Globus pallidus (tissue), 1 donor: ENCODE measurements at regions not wholly inside any gene's neighbourhood (a gene's known extent, or its start where the extent isn't known, plus 50 kb on each side); places are given as distances from the start of the nearest gene placed in this dataset.

ENCODE experiments used
- DNase-seq: peaks from one replicate; pipeline ENCODE4 v3.0.0-alpha.2; 2015; ENCODE audit warnings: low spot score

GRCh38 chr5:72005671-72006070 is 101.6 kb upstream of the MAP1B start:
- DNase-seq = no peak

GRCh38 chr5:72006361-72006760 is 100.9 kb upstream of the MAP1B start:
- no peak for DNase-seq

- no peak for DNase-seq
These were observed 99.8 kb upstream of the MAP1B start for GRCh38 chr5:72007336-72008111.

GRCh38 chr5:72009280-72009679 is 98.0 kb upstream of the MAP1B start:
- no peak for DNase-seq

- no peak for DNase-seq
These were observed 96.8 kb upstream of the MAP1B start for GRCh38 chr5:72010430-72010829.

- DNase-seq = no peak
These were observed 94.4 kb upstream of the MAP1B start for GRCh38 chr5:72012906-72013305.

- peak; percentile 38 for DNase-seq
These were observed 93.3 kb upstream of the MAP1B start for GRCh38 chr5:72013766-72014624.

- peak; percentile 85 for DNase-seq
These were observed 92.1 kb upstream of the MAP1B start for GRCh38 chr5:72015103-72015548.

- no peak for DNase-seq
These were observed 89.0 kb upstream of the MAP1B start for GRCh38 chr5:72018143-72018803.

GRCh38 chr5:72020161-72020983 is 86.9 kb upstream of the MAP1B start:
- DNase-seq = no peak

GRCh38 chr5:72021651-72022357 is 85.5 kb upstream of the MAP1B start:
- no peak for DNase-seq

- no peak for DNase-seq
These were observed 78.9 kb upstream of the MAP1B start for GRCh38 chr5:72028382-72028781.

- no peak for DNase-seq
These were observed 77.0 kb upstream of the MAP1B start for GRCh38 chr5:72030237-72030636.

- no peak for DNase-seq
These were observed 74.5 kb upstream of the MAP1B start for GRCh38 chr5:72032788-72033187.

- DNase-seq = no peak
These were observed 72.5 kb upstream of the MAP1B start for GRCh38 chr5:72034770-72035169.

- DNase-seq = no peak
These were observed 71.4 kb upstream of the MAP1B start for GRCh38 chr5:72035831-72036230.

- no peak for DNase-seq
These were observed 70.3 kb upstream of the MAP1B start for GRCh38 chr5:72036951-72037350.

GRCh38 chr5:72040513-72040912 is 66.8 kb upstream of the MAP1B start:
- no peak for DNase-seq

- no peak for DNase-seq
These were observed 65.6 kb upstream of the MAP1B start for GRCh38 chr5:72041654-72042053.

- no peak for DNase-seq
These were observed 65.2 kb upstream of the MAP1B start for GRCh38 chr5:72042097-72042496.

- no peak for DNase-seq
These were observed 61.6 kb upstream of the MAP1B start for GRCh38 chr5:72045692-72046091.
